ENCODE measurements at regions not wholly inside any gene's neighbourhood (a gene's known extent, or its start where the extent isn't known, plus 50 kb on each side); places are given as distances from the start of the nearest gene placed in this dataset.

DNA sequence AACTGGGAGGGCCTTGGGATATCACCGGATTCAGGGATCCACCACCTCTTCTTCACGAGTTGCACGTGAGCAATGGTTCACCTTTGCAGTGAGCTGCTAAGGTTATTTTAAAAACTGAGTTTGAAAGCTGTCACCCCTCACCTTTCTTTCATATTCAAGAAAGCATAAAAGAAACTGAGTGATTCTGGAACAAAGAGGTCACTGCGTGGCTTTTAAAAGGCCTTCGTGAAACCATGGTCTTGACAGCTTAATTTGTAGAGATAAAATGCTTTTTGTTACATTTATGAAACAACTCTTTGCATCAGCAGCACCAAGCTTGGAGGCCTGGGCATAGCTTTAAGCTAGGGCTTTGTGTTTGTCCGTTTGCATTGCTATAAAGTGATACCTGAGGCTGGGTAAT is 101.4 kb upstream of the NECTIN1 start:
- no peak for DNase-seq
- H3K36me3 Mint-ChIP-seq (ENCODE audit: low read depth), result no peaks in the 10 kb centered on the region
- intact Hi-C loops (cut with micrococcal nuclease), result no loop called here
- CTCF ChIA-PET, result no interaction called here
- no peak overlapping the region for H3K27ac Mint-ChIP-seq
- peaks cover 51% of the 10 kb centered on the region for H3K27me3 Mint-ChIP-seq (ENCODE audit: low read depth)
- peaks cover 4% of the 10 kb centered on the region for H3K9me3 Mint-ChIP-seq
- peaks cover 3% of the 10 kb centered on the region for H3K4me1 Mint-ChIP-seq (ENCODE audit: low read depth)
- no peak overlapping the region for H3K4me3 Mint-ChIP-seq

DNA sequence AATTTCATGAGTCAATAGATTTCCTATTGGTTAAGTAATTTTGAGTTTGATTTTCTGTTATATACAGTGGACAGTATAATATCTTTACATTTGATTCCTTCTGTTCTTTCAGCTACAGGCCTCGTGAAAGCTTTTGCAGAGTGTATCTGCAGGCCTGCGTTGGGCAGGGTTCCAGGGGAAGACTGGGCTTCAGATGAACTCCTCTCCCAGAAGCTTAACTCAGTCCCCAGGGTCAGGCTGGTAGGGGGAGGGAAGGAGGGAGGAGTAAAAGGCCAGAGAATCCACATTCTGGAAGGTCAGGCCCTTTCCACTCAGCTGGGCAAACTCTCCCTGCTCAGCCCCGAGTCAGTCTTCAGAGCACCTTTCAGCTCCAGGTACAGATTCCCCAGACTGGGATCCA is 100.4 kb upstream of the NECTIN1 start:
- intact Hi-C loops (cut with micrococcal nuclease), result no loop called here
- no peaks in the 10 kb centered on the region for H3K4me1 Mint-ChIP-seq (ENCODE audit: low read depth)
- CTCF ChIA-PET, result no interaction called here
- no peak overlapping the region for H3K27ac Mint-ChIP-seq
- H3K4me3 Mint-ChIP-seq, result no peak overlapping the region
- no peaks in the 10 kb centered on the region for H3K36me3 Mint-ChIP-seq (ENCODE audit: low read depth)
- H3K27me3 Mint-ChIP-seq (ENCODE audit: low read depth), result peaks cover 47% of the 10 kb centered on the region
- H3K9me3 Mint-ChIP-seq, result peaks cover 4% of the 10 kb centered on the region
- DNase-seq, result no peak

DNA sequence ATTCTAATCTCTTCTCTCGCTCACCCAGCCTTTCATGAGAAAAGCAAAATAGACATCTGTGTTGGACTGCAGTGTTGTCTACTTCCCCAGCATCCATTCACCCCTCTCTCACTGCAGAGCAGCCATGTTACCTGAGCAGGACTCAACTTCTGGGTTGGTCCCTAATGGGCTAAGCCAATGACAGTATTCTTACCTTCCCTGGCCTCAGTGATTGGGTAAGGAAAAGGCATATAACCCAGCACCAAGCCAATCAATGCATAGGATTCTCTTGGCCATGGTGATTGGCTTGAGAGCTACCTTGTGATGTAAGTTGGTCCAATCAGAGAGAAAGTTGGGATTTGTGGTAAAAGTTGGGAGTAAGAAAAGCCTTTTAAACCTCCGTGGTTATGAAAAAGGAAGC is 99.8 kb upstream of the NECTIN1 start:
- no peak for DNase-seq
- Mint-ChIP-seq H3K9me3 (peaks cover 4% of the 10 kb centered on the region), H3K4me3 (no peak overlapping the region), H3K27ac (no peak overlapping the region), H3K27me3 (ENCODE audit: low read depth) (peaks cover 43% of the 10 kb centered on the region), H3K4me1 (ENCODE audit: low read depth) (no peaks in the 10 kb centered on the region), H3K36me3 (ENCODE audit: low read depth) (no peaks in the 10 kb centered on the region)
- CTCF ChIA-PET, result no interaction called here
- intact Hi-C loops (cut with micrococcal nuclease), result no loop called here

DNA sequence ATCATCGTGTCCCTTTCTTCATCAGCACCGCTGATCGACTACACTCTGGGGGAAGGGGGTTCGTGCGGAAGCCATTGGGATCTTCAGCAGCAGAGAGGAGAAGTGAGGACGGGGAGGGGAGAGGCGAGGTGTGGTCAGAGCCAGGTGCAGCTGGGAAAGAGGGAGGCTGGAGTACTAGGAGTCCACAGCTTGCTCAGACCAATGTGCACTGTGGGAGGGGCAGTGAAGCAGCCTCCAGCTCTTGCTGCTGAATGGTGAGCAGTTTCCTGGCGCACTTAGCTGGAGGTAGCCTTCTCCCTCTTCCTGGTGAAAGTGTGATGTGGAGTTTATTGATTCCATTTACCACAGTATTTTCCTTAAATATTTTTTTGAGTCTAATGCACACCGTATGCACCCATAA is 99.0 kb upstream of the NECTIN1 start:
- Mint-ChIP-seq H3K4me3 (no peak overlapping the region), H3K9me3 (peaks cover 4% of the 10 kb centered on the region), H3K4me1 (ENCODE audit: low read depth) (no peaks in the 10 kb centered on the region), H3K27ac (no peak overlapping the region), H3K36me3 (ENCODE audit: low read depth) (no peaks in the 10 kb centered on the region), H3K27me3 (ENCODE audit: low read depth) (peaks cover 44% of the 10 kb centered on the region)
- CTCF ChIA-PET, result interaction anchor here (1.3 kb wide), 1 partner anchor 99 kb away, joined by 3 read pairs; the partner anchor contains the start of gene NECTIN1
- intact Hi-C loops (cut with micrococcal nuclease), result no loop called here
- DNase-seq, result no peak

DNA sequence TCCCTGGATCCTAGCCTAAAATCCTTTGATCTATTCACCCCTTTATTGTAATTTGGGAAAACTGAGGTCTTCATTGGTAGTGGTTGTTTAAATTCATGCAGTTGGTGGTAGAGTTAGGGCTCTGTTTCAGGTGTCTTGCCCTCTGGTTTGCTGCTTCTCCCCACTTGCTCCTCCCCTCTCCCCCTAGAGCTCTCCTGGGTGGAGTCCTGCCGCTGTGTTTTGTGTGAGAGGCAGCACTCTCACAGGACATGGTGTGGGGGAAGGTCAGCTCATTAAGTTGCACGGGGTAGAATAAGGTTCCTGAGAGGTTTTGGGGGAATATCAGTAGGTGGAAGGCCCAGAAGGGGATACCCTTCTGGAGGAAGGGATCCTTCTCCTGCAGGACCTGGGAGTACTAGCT is 98.1 kb upstream of the NECTIN1 start:
- DNase-seq, result no peak
- CTCF ChIA-PET, result interaction anchor here (1.3 kb wide), 1 partner anchor 98 kb away, joined by 3 read pairs; the partner anchor contains the start of gene NECTIN1
- intact Hi-C loops (cut with micrococcal nuclease), result no loop called here

DNA sequence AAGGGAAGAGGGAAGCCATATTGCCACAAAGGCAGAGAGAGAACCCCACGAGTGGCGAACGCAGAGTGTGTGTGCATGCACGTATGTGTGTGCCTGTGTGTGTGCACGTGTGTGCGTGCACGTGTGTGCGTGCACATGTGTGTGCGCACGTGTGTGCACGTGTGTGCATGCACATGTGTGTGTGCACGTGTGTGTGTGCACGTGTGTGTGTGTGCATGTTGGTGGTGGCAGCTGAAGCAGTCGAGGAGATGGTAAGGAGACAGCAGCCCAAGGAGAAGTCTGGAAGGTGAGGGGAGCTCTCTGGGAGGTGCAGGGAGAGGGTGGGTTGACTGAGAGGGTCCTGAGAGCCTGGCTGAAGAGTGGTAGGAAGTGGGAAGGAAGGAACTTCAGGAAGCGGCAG is 94.1 kb upstream of the NECTIN1 start:
- DNase-seq, result no peak
- CTCF ChIA-PET, result no interaction called here
- Mint-ChIP-seq H3K9me3 (peaks cover 4% of the 10 kb centered on the region), H3K27me3 (ENCODE audit: low read depth) (peaks cover 27% of the 10 kb centered on the region), H3K4me3 (no peak overlapping the region), H3K4me1 (ENCODE audit: low read depth) (no peaks in the 10 kb centered on the region), H3K27ac (no peak overlapping the region), H3K36me3 (ENCODE audit: low read depth) (no peaks in the 10 kb centered on the region)
- intact Hi-C loops (cut with micrococcal nuclease), result no loop called here

More for the DNA sequence above, 98.1 kb upstream of the NECTIN1 start:
- Mint-ChIP-seq H3K36me3 (ENCODE audit: low read depth) (no peaks in the 10 kb centered on the region), H3K27ac (no peak overlapping the region), H3K9me3 (peaks cover 4% of the 10 kb centered on the region), H3K27me3 (ENCODE audit: low read depth) (peaks cover 45% of the 10 kb centered on the region), H3K4me1 (ENCODE audit: low read depth) (no peaks in the 10 kb centered on the region), H3K4me3 (no peak overlapping the region)

DNA sequence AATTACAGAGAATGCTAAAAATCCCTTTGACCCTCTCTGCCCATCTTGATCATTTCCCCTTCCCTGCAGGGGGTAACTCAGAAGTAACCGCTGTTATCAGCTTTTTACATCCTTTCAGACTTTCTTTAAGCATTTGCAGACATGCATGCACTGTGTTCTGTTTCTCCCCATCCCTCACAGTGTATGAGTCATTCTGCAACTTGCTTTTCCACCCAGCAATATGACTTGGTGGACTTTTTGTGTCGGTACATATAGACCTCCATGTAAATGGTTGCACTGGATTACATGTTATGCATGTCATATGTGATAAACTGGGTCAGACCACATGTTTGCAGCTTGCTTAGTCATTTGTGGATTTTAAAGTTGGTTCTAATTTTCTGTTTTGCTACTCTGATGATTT is 87.7 kb upstream of the NECTIN1 start:
- Mint-ChIP-seq H3K4me1 (ENCODE audit: low read depth) (no peaks in the 10 kb centered on the region), H3K27ac (no peak overlapping the region), H3K4me3 (no peak overlapping the region), H3K9me3 (no peaks in the 10 kb centered on the region), H3K36me3 (ENCODE audit: low read depth) (no peaks in the 10 kb centered on the region), H3K27me3 (ENCODE audit: low read depth) (peaks cover 12% of the 10 kb centered on the region)
- CTCF ChIA-PET, result no interaction called here
- no peak for DNase-seq
- intact Hi-C loops (cut with micrococcal nuclease), result no loop called here

DNA sequence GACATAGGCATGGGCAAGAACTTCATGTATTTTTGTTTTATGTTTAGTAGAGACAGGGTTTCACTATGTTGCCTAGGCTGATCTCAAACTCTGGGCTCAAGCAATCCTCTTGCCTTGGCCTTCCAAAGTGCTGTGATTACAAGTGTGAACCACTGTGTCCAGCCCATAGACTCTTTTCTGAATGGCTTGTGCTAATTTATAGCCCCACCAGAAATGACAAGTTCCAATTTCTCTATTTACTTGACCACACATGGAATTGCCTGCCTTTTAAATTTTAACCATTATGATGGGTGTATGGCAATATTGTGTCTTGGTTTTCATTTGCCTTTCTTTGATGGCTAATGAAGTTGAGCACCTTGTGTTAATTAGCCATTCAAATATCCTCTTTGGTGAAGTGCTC is 85.8 kb upstream of the NECTIN1 start:
- Mint-ChIP-seq H3K4me1 (ENCODE audit: low read depth) (no peaks in the 10 kb centered on the region), H3K4me3 (no peak overlapping the region), H3K9me3 (no peaks in the 10 kb centered on the region), H3K36me3 (ENCODE audit: low read depth) (no peaks in the 10 kb centered on the region), H3K27me3 (ENCODE audit: low read depth) (peaks cover 15% of the 10 kb centered on the region), H3K27ac (no peak overlapping the region)
- DNase-seq, result no peak
- intact Hi-C loops (cut with micrococcal nuclease), result no loop called here
- CTCF ChIA-PET, result no interaction called here

DNA sequence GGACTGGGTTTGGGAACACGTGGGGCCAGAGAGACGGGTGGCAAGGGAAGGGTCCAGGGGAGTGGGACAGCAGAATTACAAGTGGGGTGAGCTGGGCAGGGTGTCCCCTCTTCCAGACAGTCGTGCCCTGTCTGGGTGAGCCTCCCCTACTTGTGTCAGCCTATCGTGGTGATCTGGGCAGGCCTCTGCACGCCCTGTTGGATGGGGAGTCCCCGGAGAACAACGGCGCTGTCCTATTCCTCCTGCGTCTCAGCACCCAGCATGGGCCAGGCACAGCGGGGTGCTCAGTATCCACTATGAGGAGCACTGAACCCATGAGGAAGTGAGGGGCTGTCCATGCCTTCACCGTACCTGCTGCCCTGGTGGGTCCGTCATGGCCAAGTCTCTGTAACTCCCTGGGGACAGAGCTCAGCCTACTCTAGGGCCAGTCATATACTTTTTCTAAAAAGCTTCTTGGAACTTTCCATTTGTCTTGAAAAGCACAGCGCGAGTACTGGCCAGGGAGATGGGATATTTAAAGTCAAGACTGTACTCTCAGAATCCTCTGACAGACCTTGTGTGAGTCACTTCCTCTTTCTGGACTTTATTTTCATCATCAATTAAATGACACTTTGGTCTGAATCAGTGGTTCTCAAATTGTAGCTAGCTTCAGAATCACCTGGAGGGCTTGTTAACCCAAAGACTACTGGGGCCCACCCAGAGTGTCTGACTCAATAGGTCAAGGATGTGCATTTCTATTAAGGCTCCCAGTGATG is 81.7 kb upstream of the NECTIN1 start:
- Mint-ChIP-seq H3K9me3 (no peaks in the 10 kb centered on the region), H3K4me3 (no peak overlapping the region), H3K27me3 (ENCODE audit: low read depth) (peaks cover 7% of the 10 kb centered on the region), H3K27ac (no peak overlapping the region), H3K36me3 (ENCODE audit: low read depth) (no peaks in the 10 kb centered on the region), H3K4me1 (ENCODE audit: low read depth) (no peaks in the 10 kb centered on the region)
- intact Hi-C loops (cut with micrococcal nuclease), result no loop called here
- CTCF ChIA-PET, result no interaction called here
- DNase-seq, result no peak

DNA sequence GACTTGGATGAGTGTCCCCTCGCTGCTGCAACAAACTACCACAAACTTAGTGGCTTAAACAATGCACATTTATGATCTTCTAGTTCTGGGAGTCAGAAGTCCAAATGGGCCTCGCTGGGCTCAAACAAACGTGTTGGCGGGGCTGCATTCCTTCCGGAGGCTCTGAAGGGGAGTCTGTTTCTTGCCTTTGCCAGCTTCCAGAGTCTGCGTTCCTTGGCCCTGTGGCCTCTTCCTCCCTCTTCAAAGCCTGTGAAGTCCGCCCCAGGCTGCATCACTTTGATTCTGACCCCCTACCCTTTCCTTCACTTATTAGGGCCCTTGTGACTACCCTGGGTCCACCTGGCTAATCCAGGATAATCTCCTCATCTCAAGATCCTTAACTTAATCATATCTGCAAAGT is 80.3 kb upstream of the NECTIN1 start:
- Mint-ChIP-seq H3K27ac (no peak overlapping the region), H3K36me3 (ENCODE audit: low read depth) (no peaks in the 10 kb centered on the region), H3K4me3 (no peak overlapping the region), H3K27me3 (ENCODE audit: low read depth) (peaks cover 7% of the 10 kb centered on the region), H3K9me3 (no peaks in the 10 kb centered on the region), H3K4me1 (ENCODE audit: low read depth) (no peaks in the 10 kb centered on the region)
- CTCF ChIA-PET, result no interaction called here
- no peak for DNase-seq
- intact Hi-C loops (cut with micrococcal nuclease), result no loop called here

DNA sequence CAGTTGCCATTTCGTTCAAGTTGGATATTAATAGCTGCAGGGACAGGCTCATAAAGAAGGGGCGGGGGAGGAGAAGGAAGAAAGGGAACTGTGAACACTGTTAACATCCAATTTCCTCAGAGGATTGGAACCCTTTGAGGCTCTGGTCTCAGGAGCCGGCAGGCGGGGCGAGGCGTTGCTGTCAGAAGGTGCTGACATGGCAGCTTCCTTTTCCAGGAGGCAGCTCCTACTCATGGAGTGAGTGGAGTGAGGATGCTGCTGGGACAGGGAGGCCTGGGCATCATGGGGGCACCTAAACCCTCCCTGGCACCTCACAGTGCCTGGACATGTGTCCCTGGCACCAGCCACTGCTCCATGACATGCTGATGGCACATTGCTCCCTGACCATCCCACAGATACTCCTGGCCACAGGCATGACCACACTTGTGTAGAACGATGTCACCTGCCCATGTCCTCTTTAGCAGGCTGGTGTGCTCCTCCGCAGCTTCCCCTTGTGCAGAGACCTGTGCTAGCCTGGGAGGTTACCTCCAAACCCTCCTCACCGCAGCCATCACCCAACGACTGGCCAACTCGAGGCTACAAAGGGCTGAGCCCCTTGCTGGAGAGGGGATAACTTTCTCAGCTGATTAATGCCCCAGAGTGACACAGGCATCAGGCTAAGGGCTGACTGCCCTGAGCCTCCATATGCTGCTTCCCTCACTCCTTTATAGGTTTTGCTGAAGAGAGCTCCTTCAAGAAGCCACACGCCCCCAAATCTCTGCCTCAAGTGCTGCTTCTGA is 79.6 kb upstream of the NECTIN1 start:
- no peak overlapping the region for H3K27ac Mint-ChIP-seq
- CTCF ChIA-PET, result no interaction called here
- intact Hi-C loops (cut with micrococcal nuclease), result no loop called here
- no peak overlapping the region for H3K4me3 Mint-ChIP-seq
- H3K36me3 Mint-ChIP-seq (ENCODE audit: low read depth), result no peaks in the 10 kb centered on the region
- peaks cover 7% of the 10 kb centered on the region for H3K27me3 Mint-ChIP-seq (ENCODE audit: low read depth)
- no peaks in the 10 kb centered on the region for H3K4me1 Mint-ChIP-seq (ENCODE audit: low read depth)
- DNase-seq, result no peak
- no peaks in the 10 kb centered on the region for H3K9me3 Mint-ChIP-seq

DNA sequence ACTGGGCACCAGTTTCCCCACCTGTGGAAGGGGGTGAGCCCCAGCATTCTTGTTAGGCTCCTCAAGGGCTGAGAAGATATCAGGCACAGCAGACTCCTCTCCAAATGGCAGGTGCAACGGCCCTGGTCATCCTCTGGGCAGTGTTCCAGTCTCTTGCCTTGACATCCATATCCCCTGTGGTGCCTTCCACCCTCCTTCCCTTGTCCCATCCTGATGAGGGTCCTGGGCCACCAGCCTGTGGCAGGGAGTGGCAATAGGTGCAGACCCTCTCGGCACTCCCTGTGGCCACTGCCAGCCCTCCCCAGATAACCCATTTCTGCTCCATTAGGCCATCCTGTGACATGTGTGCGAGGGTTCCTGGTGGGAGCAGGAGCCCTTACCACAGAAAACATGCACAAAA is 78.8 kb upstream of the NECTIN1 start:
- CTCF ChIA-PET, result no interaction called here

DNA sequence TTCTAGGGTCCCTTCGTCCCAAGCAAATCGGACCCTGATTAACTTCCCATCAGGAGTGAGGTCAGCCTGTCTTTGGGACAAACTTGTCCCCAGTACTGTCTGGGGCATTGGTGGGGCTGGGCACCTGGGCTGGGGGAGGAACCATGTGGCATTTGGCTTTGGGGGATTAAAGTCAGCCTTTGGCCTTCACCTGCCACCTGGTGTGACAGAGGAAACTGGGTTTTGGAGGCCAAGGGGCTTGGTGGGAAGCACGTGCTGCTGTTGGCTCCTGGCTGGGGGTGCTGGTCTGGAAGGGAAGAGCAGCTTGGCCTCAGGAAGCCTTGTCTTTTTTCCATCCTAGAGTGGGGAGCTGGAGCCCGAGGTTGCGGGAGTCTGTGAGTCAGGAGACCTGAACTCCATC is 78.4 kb upstream of the NECTIN1 start:
- Mint-ChIP-seq H3K4me3 (no peak overlapping the region), H3K27me3 (ENCODE audit: low read depth) (peaks cover 7% of the 10 kb centered on the region), H3K9me3 (no peaks in the 10 kb centered on the region), H3K27ac (no peak overlapping the region), H3K4me1 (ENCODE audit: low read depth) (no peaks in the 10 kb centered on the region), H3K36me3 (ENCODE audit: low read depth) (no peaks in the 10 kb centered on the region)
- CTCF ChIA-PET, result no interaction called here
- no peak for DNase-seq
- intact Hi-C loops (cut with micrococcal nuclease), result no loop called here

More for the DNA sequence above, 78.8 kb upstream of the NECTIN1 start:
- no peak overlapping the region for H3K27ac Mint-ChIP-seq
- H3K36me3 Mint-ChIP-seq (ENCODE audit: low read depth), result no peaks in the 10 kb centered on the region
- DNase-seq, result no peak
- H3K27me3 Mint-ChIP-seq (ENCODE audit: low read depth), result peaks cover 7% of the 10 kb centered on the region
- no peak overlapping the region for H3K4me3 Mint-ChIP-seq
- intact Hi-C loops (cut with micrococcal nuclease), result no loop called here
- H3K9me3 Mint-ChIP-seq, result no peaks in the 10 kb centered on the region
- H3K4me1 Mint-ChIP-seq (ENCODE audit: low read depth), result no peaks in the 10 kb centered on the region
